Vagina (tissue), 2 donors: ENCODE measurements at regions not wholly inside any gene's neighbourhood (a gene's known extent, or its start where the extent isn't known, plus 50 kb on each side); places are given as distances from the start of the nearest gene placed in this dataset.
"Not testable (repeated sequence)": the region's sequence is repeated elsewhere in the genome, so short reads cannot be mapped to it uniquely, and the experiment has no call there.

ENCODE experiments used
- DNase-seq, 2 donors: peaks; one replicate each; pipeline ENCODE4 v3.0.0-alpha.2; 2017; ENCODE audit errors: extremely low spot score in 2 of 2
- H3K27ac ChIP-seq: fragments of 200-600 bp; sonication (generic); one replicate; pipeline ENCODE4 v1.5.1; 2019
- H3K27me3 ChIP-seq: fragments of 200-600 bp; sonication (generic); one replicate; pipeline ENCODE4 v1.5.1; 2019
- H3K36me3 ChIP-seq, 2 donors: fragments of 200-600 bp; sonication (generic); one replicate each; pipeline ENCODE4 v1.5.1; 2017 to 2019
- H3K4me1 ChIP-seq: fragments of 200-600 bp; sonication (generic); one replicate; pipeline ENCODE4 v1.5.1; 2019
- H3K4me3 ChIP-seq, 2 donors: fragments of 200-600 bp; sonication (generic); 1 replicate in 1 of 2; 2 replicates in 1 of 2; pipeline ENCODE4 v1.5.1; 2016 to 2019
- H3K9me3 ChIP-seq: fragments of 200-600 bp; sonication (generic); one replicate; pipeline ENCODE4 v1.5.1; 2019
- CTCF ChIP-seq, 3 experiments: fragments of 450-650 bp in 2 of 3; fragments of 200-600 bp in 1 of 3; sonication (generic) in 1 of 3; IDR thresholded peaks; one replicate each; pipeline ENCODE4 v1.5.1; 2017 to 2019; ENCODE audit warnings: antibody characterized with exemption in 3 of 3, mild to moderate bottlenecking in 2 of 3, moderate library complexity in 2 of 3
- POLR2A ChIP-seq, 2 donors: fragments of 450-650 bp; IDR thresholded peaks; one replicate each; pipeline ENCODE4 v1.6.1; 2017; ENCODE audit warnings: antibody characterized with exemption in 2 of 2, mild to moderate bottlenecking in 2 of 2, moderate library complexity in 2 of 2
- POLR2AphosphoS5 ChIP-seq, 2 donors: sonication (generic); formaldehyde crosslinking; IDR thresholded peaks; one replicate each; pipeline ENCODE4 v1.9.0; 2017; ENCODE audit warnings: antibody characterized with exemption in 2 of 2, mild to moderate bottlenecking in 2 of 2, low read depth in 1 of 2; ENCODE audit not compliant: insufficient read depth in 1 of 2
- intact Hi-C: fragments of 100-400 bp; cut with DNase I; formaldehyde crosslinking; loops from one replicate; pipeline ENCODE4 v1.15.1; 2023

- H3K36me3 ChIP-seq, H3K9me3 ChIP-seq, H3K27ac ChIP-seq, DNase-seq, H3K4me3 ChIP-seq, H3K27me3 ChIP-seq, H3K4me1 ChIP-seq, intact Hi-C loops: not testable (repeated sequence)
These were observed 328.0 kb upstream of the COX7C start for GRCh38 chr5:86289786-86290185.

GRCh38 chr5:86292811-86293210 is 324.9 kb upstream of the COX7C start:
- H3K27me3 ChIP-seq, H3K9me3 ChIP-seq, H3K27ac ChIP-seq, H3K4me1 ChIP-seq, H3K36me3 ChIP-seq, intact Hi-C loops, DNase-seq, H3K4me3 ChIP-seq: not testable (repeated sequence)

GRCh38 chr5:86302643-86303042 is 315.1 kb upstream of the COX7C start:
- H3K4me3 ChIP-seq, H3K27me3 ChIP-seq, H3K27ac ChIP-seq, H3K36me3 ChIP-seq, DNase-seq, intact Hi-C loops, H3K4me1 ChIP-seq, H3K9me3 ChIP-seq: not testable (repeated sequence)

GRCh38 chr5:86305050-86305449 is 312.7 kb upstream of the COX7C start:
- H3K27ac ChIP-seq, H3K27me3 ChIP-seq, intact Hi-C loops, H3K4me1 ChIP-seq, DNase-seq, H3K4me3 ChIP-seq, H3K36me3 ChIP-seq, H3K9me3 ChIP-seq: not testable (repeated sequence)

- DNase-seq, result no peak
These were observed 302.8 kb upstream of the COX7C start for GRCh38 chr5:86314951-86315350.

GRCh38 chr5:86320266-86320665 is 297.5 kb upstream of the COX7C start:
- Histone ChIP-seq H3K27ac (no peak overlapping the region), H3K27me3 (no peaks in the 10 kb centered on the region), H3K9me3 (no peaks in the 10 kb centered on the region), H3K4me3 (no peak overlapping the region), H3K36me3 (no peaks in the 10 kb centered on the region), H3K4me1 (no peaks in the 10 kb centered on the region)
- intact Hi-C loops, result no loop called here
- DNase-seq, result no peak
- TF ChIP-seq CTCF (IDR thresholded peaks at IDR 0.05) (no peak), POLR2A (IDR thresholded peaks at IDR 0.05) (no peak), POLR2AphosphoS5 (IDR thresholded peaks at IDR 0.05; ENCODE audit: insufficient read depth in 1 of 2, low read depth in 1 of 2) (no peak)

More at GRCh38 chr5:86314951-86315350, 302.8 kb upstream of the COX7C start:
- Histone ChIP-seq H3K9me3 (no peaks in the 10 kb centered on the region), H3K4me1 (no peaks in the 10 kb centered on the region), H3K27me3 (no peaks in the 10 kb centered on the region), H3K36me3 (no peaks in the 10 kb centered on the region), H3K4me3 (no peak overlapping the region), H3K27ac (no peak overlapping the region)
- intact Hi-C loops, result no loop called here
- TF ChIP-seq CTCF (IDR thresholded peaks at IDR 0.05), result no peak
- no peak for TF ChIP-seq POLR2AphosphoS5 (IDR thresholded peaks at IDR 0.05; ENCODE audit: insufficient read depth in 1 of 2, low read depth in 1 of 2)
- TF ChIP-seq POLR2A (IDR thresholded peaks at IDR 0.05), result no peak

GRCh38 chr5:86329318-86329717 is 288.4 kb upstream of the COX7C start:
- H3K4me1 ChIP-seq, result no peaks in the 10 kb centered on the region
- H3K27ac ChIP-seq, result no peak overlapping the region
- TF ChIP-seq CTCF (IDR thresholded peaks at IDR 0.05) (no peak), POLR2AphosphoS5 (IDR thresholded peaks at IDR 0.05; ENCODE audit: insufficient read depth in 1 of 2, low read depth in 1 of 2) (no peak), POLR2A (IDR thresholded peaks at IDR 0.05) (no peak)
- no peak overlapping the region for H3K4me3 ChIP-seq
- no peaks in the 10 kb centered on the region for H3K36me3 ChIP-seq
- no peaks in the 10 kb centered on the region for H3K9me3 ChIP-seq
- intact Hi-C loops, result no loop called here
- no peaks in the 10 kb centered on the region for H3K27me3 ChIP-seq
- DNase-seq, result no peak
